H1 (cell line): ENCODE measurements at regions not wholly inside any gene's neighbourhood (a gene's known extent, or its start where the extent isn't known, plus 50 kb on each side); places are given as distances from the start of the nearest gene placed in this dataset.

Experiments
- JUN ChIP-seq: IDR thresholded peaks from 2 replicates; pipeline ENCODE4 v1.6.1; 2011; ENCODE audit warnings: low read depth, mild to moderate bottlenecking, improper control_type of control experiment, low read length
- POU5F1 ChIP-seq: IDR thresholded peaks from 2 replicates; pipeline ENCODE4 v1.6.1; 2011; ENCODE audit warnings: low read depth, mild to moderate bottlenecking, low read length, moderate library complexity
- RXRA ChIP-seq: IDR thresholded peaks from 2 replicates; pipeline ENCODE4 v1.6.1; 2011; ENCODE audit warnings: low read depth, mild to moderate bottlenecking, low read length, moderate library complexity; ENCODE audit not compliant: insufficient read depth
- TAF7 ChIP-seq: optimal IDR thresholded peaks from 2 replicates; pipeline ENCODE3; 2011; ENCODE audit warnings: low read depth, mild to moderate bottlenecking, inconsistent platforms, low read length, moderate library complexity, borderline replicate concordance

DNA sequence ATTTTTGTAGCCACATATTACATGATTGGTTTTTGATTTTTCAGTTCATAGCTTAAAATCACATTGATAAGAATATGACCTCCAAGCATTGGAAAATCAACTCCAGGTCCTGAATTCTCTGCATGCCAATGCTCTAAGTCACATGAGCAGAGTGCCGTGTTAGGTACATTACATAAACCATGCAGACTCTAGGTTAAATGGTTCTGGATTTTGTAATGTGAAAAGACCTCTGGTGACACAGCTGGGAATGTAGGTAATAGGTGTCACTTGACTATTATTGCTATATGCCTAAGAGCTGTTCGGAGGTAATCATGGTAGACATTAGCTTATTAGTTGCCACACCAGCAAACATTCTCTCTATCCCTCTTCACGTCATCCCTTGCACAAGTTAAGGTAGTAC is 231.1 kb upstream of the SALL1 start (continued):
- TF ChIP-seq TAF7 (no peak), POU5F1 (no peak), RXRA (no peak), JUN (no peak)
